ENCODE measurements at regions not wholly inside any gene's neighbourhood (a gene's known extent, or its start where the extent isn't known, plus 50 kb on each side); places are given as distances from the start of the nearest gene placed in this dataset.

DNA sequence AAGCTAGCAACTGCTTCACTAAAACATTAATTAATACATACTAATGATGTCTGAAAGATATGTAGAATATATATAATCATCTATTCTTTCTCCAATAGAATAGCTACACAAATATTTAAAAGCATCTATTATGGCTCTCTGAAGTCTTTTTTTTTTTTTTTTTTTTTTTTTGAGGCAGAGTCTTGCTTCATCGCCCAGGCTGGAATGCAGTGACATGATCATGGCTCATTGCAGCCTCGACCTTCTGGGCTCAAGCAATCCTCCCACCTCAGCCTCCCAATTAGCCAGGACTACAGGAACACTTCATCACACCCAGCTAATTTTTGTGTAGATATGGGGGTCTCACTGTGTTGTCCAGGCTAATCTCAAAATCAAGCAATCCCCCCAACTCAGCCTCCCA, 120.4 kb upstream of the KYNU start:
- TF ChIP-seq, protein P1, sequence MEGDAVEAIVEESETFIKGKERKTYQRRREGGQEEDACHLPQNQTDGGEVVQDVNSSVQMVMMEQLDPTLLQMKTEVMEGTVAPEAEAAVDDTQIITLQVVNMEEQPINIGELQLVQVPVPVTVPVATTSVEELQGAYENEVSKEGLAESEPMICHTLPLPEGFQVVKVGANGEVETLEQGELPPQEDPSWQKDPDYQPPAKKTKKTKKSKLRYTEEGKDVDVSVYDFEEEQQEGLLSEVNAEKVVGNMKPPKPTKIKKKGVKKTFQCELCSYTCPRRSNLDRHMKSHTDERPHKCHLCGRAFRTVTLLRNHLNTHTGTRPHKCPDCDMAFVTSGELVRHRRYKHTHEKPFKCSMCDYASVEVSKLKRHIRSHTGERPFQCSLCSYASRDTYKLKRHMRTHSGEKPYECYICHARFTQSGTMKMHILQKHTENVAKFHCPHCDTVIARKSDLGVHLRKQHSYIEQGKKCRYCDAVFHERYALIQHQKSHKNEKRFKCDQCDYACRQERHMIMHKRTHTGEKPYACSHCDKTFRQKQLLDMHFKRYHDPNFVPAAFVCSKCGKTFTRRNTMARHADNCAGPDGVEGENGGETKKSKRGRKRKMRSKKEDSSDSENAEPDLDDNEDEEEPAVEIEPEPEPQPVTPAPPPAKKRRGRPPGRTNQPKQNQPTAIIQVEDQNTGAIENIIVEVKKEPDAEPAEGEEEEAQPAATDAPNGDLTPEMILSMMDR (conservative IDR thresholded peaks at IDR 0.05 in 1 of 2, IDR thresholded peaks at IDR 0.05 in 1 of 2; ENCODE audit: low read depth in 1 of 2, low read length in 2 of 2) = no peak
- TF ChIP-seq EZH2 (IDR thresholded peaks at IDR 0.05; ENCODE audit: low read length, missing control alignments) = no peak
